Liver (tissue), 8 donors: ENCODE measurements at regions not wholly inside any gene's neighbourhood (a gene's known extent, or its start where the extent isn't known, plus 50 kb on each side); places are given as distances from the start of the nearest gene placed in this dataset.

ENCODE experiments used
- DNase-seq: peaks from one replicate; pipeline ENCODE4 v3.0.0-alpha.2; 2017; ENCODE audit warnings: low spot score
- H3K27ac ChIP-seq, 2 donors: one replicate each; pipeline ENCODE4 v1.7.0; 2013; ENCODE audit warnings: inconsistent platforms in 2 of 2, low read length in 2 of 2, control low read depth in 1 of 2, low read depth in 1 of 2, mild to moderate bottlenecking in 1 of 2
- H3K27me3 ChIP-seq, 4 donors: one replicate each; pipeline versions ENCODE4 v1.6.1 to v1.7.0; 2013; ENCODE audit warnings: low read length in 3 of 4, inconsistent platforms in 1 of 4, mild to moderate bottlenecking in 1 of 4, moderate library complexity in 1 of 4; ENCODE audit not compliant: control insufficient read depth in 4 of 4, insufficient read depth in 4 of 4
- H3K36me3 ChIP-seq, 4 donors: one replicate each; pipeline versions ENCODE4 v1.6.1 to v1.7.0; 2013; ENCODE audit warnings: low read length in 3 of 4, mild to moderate bottlenecking in 3 of 4, low read depth in 1 of 4, moderate library complexity in 1 of 4; ENCODE audit not compliant: control insufficient read depth in 4 of 4, insufficient read depth in 3 of 4
- H3K4me1 ChIP-seq, 4 donors: one replicate each; pipeline versions ENCODE4 v1.6.1 to v1.7.0; 2013; ENCODE audit warnings: low read length in 3 of 4, mild to moderate bottlenecking in 3 of 4, moderate library complexity in 1 of 4; ENCODE audit not compliant: control insufficient read depth in 4 of 4, insufficient read depth in 4 of 4
- H3K4me3 ChIP-seq, 3 donors: one replicate each; pipeline versions ENCODE4 v1.6.1 to v1.7.0; 2013; ENCODE audit warnings: low read length in 3 of 3, control low read depth in 1 of 3, low read depth in 1 of 3, mild to moderate bottlenecking in 1 of 3
- H3K9ac ChIP-seq, 2 donors: one replicate each; pipeline ENCODE4 v1.7.0; 2013; ENCODE audit warnings: low read length in 2 of 2, mild to moderate bottlenecking in 2 of 2, moderate library complexity in 2 of 2, control low read depth in 1 of 2, low read depth in 1 of 2
- H3K9me3 ChIP-seq, 4 donors: one replicate each; pipeline versions ENCODE4 v1.6.1 to v1.7.0; 2013; ENCODE audit warnings: low read length in 3 of 4; ENCODE audit not compliant: control insufficient read depth in 4 of 4
- CTCF ChIP-seq: fragments of 150-350 bp; IDR thresholded peaks from 2 replicates; pipeline ENCODE4 v1.5.1; 2017; ENCODE audit warnings: improper control_type of control experiment, low read depth, low read length; ENCODE audit not compliant: missing input control
- EGR1 ChIP-seq, 2 donors: IDR thresholded peaks; 2 replicates each; pipeline ENCODE4 v1.6.1; 2016 to 2018; ENCODE audit warnings: antibody characterized with exemption in 2 of 2, low read depth in 2 of 2
- FOXA1 ChIP-seq: IDR thresholded peaks from 2 replicates; pipeline ENCODE4 v1.6.1; 2016; ENCODE audit warnings: antibody characterized with exemption
- FOXA2 ChIP-seq: IDR thresholded peaks from 2 replicates; pipeline ENCODE4 v1.6.1; 2016; ENCODE audit warnings: antibody characterized with exemption
- GABPA ChIP-seq, 2 donors: IDR thresholded peaks in 1 of 2; conservative IDR thresholded peaks in 1 of 2; 2 replicates each; pipeline ENCODE4 v1.6.1; 2016; ENCODE audit warnings: antibody characterized with exemption in 2 of 2, mild to moderate bottlenecking in 1 of 2, moderate library complexity in 1 of 2
- HNF4A ChIP-seq, 2 donors: conservative IDR thresholded peaks; 2 replicates each; pipeline ENCODE4 v1.6.1; 2016; ENCODE audit warnings: antibody characterized with exemption in 2 of 2, mild to moderate bottlenecking in 2 of 2
- HNF4G ChIP-seq: IDR thresholded peaks from 2 replicates; pipeline ENCODE4 v1.6.1; 2016; ENCODE audit warnings: antibody characterized with exemption
- JUND ChIP-seq, 2 donors: IDR thresholded peaks; 2 replicates each; pipeline ENCODE4 v1.6.1; 2016; ENCODE audit warnings: antibody characterized with exemption in 2 of 2
- NR2F2 ChIP-seq: IDR thresholded peaks from 2 replicates; pipeline ENCODE4 v1.6.1; 2016; ENCODE audit warnings: antibody characterized with exemption
- REST ChIP-seq: IDR thresholded peaks from 2 replicates; pipeline ENCODE4 v1.6.1; 2016; ENCODE audit warnings: antibody characterized with exemption, mild to moderate bottlenecking
- RXRA ChIP-seq, 2 donors: IDR thresholded peaks; 2 replicates each; pipeline ENCODE4 v1.6.1; 2017 to 2018; ENCODE audit warnings: antibody characterized with exemption in 2 of 2, mild to moderate bottlenecking in 1 of 2
- TAF1 ChIP-seq: conservative IDR thresholded peaks from 2 replicates; pipeline ENCODE4 v1.6.1; 2016; ENCODE audit warnings: antibody characterized with exemption, mild to moderate bottlenecking
- YY1 ChIP-seq: IDR thresholded peaks from 2 replicates; pipeline ENCODE4 v1.6.1; 2016; ENCODE audit warnings: antibody characterized with exemption, mild to moderate bottlenecking
- ZBTB33 ChIP-seq: IDR thresholded peaks from 2 replicates; pipeline ENCODE4 v1.6.1; 2016; ENCODE audit warnings: antibody characterized with exemption
- WGBS: extraction: QIAGEN DNeasy Blood & Tissue Kit; methylation state at CpG from one replicate; pipeline ENCODE4 v1.1.7; 2013; 5-methylcytosine and 5-hydroxymethylcytosine counted together
- TF ChIP-seq, protein P1 (sequence below): IDR thresholded peaks from 2 replicates; pipeline ENCODE4 v1.6.1; 2016; ENCODE audit warnings: antibody characterized with exemption
- donor health status: healthy.
- donor health status: healthy.
- donor health status: healthy.
- donor health status: healthy.
- donor health status: healthy.

DNA sequence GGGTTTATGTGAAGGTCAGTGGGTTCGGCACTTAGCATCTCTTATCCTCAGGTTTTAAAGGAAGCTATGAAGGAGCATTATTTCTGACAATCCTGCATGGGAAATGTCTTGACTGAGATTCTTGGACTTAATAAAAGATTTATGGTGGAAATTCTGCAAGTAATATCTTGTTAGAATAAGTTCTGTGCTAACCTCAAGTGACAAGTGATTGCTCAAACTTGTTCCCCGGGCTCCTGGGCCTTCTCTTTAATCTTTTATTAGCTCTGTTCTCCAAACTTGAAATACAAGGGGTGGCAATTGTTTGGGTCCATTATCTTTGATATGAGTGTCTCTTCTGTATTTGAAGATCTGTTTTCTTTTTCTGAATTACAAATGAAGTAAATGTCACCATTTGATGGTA lies 140.6 kb upstream of the CTBP2 start:
- no peak for TF ChIP-seq CTCF
- no peak for TF ChIP-seq HNF4G
- no peak for TF ChIP-seq YY1
- TF ChIP-seq, protein P1, sequence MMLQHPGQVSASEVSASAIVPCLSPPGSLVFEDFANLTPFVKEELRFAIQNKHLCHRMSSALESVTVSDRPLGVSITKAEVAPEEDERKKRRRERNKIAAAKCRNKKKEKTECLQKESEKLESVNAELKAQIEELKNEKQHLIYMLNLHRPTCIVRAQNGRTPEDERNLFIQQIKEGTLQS, result no peak
- no peak for TF ChIP-seq TAF1
- TF ChIP-seq NR2F2, result no peak
- Histone ChIP-seq H3K4me3 (no peak overlapping the region), H3K27ac (no peak overlapping the region), H3K4me1 (no peaks in the 10 kb centered on the region), H3K36me3 (no peaks in the 10 kb centered on the region), H3K9me3 (no peaks in the 10 kb centered on the region), H3K9ac (no peak overlapping the region), H3K27me3 (peaks cover 0 to 4% (median 0%) of the 10 kb centered on the region in 4 donors)
- DNase-seq, result no peak
- WGBS, result 40% methylated on average over 2 of the region's 2 CpGs

DNA sequence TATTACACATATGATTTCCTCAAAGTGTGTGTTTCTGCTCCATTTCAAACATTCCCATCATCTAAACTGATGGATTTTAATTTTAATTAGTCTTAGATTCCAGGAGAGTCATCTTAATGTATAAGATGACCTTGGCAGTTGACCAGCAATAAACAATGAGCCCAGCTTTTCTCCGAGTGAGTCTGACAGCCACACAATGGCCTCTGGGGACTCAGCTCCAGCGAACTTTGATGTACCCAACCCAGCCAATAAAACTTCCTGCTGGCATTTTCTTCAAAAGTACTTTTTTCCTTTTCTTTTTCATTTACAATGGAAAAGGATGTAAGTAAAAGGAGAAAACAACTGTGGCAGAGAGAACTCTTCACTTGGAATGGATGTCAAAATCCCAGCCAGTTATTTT lies 139.1 kb upstream of the CTBP2 start:
- Histone ChIP-seq H3K9me3 (no peaks in the 10 kb centered on the region), H3K4me1 (no peaks in the 10 kb centered on the region), H3K27me3 (peaks cover 0 to 4% (median 0%) of the 10 kb centered on the region in 4 donors), H3K36me3 (no peaks in the 10 kb centered on the region), H3K9ac (no peak overlapping the region), H3K4me3 (no peak overlapping the region), H3K27ac (no peak overlapping the region)
- 25% methylated on average over 2 of the region's 2 CpGs for WGBS
- TF ChIP-seq YY1 (no peak), GABPA (IDR thresholded peaks at IDR 0.05 in 1 of 2, conservative IDR thresholded peaks at IDR 0.05 in 1 of 2) (no peak), REST (no peak), HNF4A (conservative IDR thresholded peaks at IDR 0.05) (no peak), FOXA1 (no peak), EGR1 (IDR thresholded peaks at IDR 0.05; ENCODE audit: low read depth in 2 of 2) (no peak), FOXA2 (no peak), HNF4G (no peak)
- DNase-seq, result no peak

GRCh38 chr10:125296598-125296997 lies 136.2 kb upstream of the CTBP2 start:
- H3K4me3 ChIP-seq, result no peak overlapping the region
- no peaks in the 10 kb centered on the region for H3K9me3 ChIP-seq
- no peaks in the 10 kb centered on the region for H3K4me1 ChIP-seq
- 77% methylated on average over 9 of the region's 9 CpGs for WGBS
- no peak for TF ChIP-seq TAF1
- TF ChIP-seq YY1, result no peak
- TF ChIP-seq FOXA1, result no peak
- no peak for TF ChIP-seq ZBTB33
- TF ChIP-seq RXRA (IDR thresholded peaks at IDR 0.05), result no peak
- no peak for TF ChIP-seq JUND (IDR thresholded peaks at IDR 0.05)
- TF ChIP-seq HNF4G, result no peak
- no peak overlapping the region for H3K27ac ChIP-seq
- no peak overlapping the region for H3K9ac ChIP-seq
- peaks cover 0 to 4% (median 0%) of the 10 kb centered on the region in 4 donors for H3K27me3 ChIP-seq
- H3K36me3 ChIP-seq, result no peaks in the 10 kb centered on the region
- no peak for DNase-seq
